ENCODE measurements at regions not wholly inside any gene's neighbourhood (a gene's known extent, or its start where the extent isn't known, plus 50 kb on each side); places are given as distances from the start of the nearest gene placed in this dataset.

DNA sequence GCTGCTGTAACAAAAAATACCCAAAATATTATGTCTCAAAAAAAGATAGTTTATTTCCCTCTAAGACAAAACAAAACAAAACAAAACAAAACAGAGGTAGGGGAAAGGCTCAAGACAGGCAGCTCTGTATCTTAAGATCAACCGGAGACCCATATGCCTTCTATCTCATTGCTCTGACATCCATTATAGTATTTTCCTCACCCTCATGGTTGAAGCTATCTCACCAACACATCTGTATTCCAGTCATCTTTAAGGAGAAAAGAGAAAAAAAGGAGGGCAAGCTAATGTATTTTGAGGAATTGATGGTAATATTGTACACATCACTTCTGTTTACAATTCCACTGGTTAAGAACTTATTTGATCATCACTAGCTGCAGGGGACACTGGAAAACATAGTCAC lies 239.7 kb downstream of the ICOS start:
- TF ChIP-seq, protein P1, sequence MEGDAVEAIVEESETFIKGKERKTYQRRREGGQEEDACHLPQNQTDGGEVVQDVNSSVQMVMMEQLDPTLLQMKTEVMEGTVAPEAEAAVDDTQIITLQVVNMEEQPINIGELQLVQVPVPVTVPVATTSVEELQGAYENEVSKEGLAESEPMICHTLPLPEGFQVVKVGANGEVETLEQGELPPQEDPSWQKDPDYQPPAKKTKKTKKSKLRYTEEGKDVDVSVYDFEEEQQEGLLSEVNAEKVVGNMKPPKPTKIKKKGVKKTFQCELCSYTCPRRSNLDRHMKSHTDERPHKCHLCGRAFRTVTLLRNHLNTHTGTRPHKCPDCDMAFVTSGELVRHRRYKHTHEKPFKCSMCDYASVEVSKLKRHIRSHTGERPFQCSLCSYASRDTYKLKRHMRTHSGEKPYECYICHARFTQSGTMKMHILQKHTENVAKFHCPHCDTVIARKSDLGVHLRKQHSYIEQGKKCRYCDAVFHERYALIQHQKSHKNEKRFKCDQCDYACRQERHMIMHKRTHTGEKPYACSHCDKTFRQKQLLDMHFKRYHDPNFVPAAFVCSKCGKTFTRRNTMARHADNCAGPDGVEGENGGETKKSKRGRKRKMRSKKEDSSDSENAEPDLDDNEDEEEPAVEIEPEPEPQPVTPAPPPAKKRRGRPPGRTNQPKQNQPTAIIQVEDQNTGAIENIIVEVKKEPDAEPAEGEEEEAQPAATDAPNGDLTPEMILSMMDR (IDR thresholded peaks at IDR 0.05) = no peak
- no peak for TF ChIP-seq POLR2A (IDR thresholded peaks at IDR 0.05)
